LNCaP clone FGC (cell line): ENCODE measurements at regions not wholly inside any gene's neighbourhood (a gene's known extent, or its start where the extent isn't known, plus 50 kb on each side); places are given as distances from the start of the nearest gene placed in this dataset.
A peak's percentile ranks its signal among the peaks of the same experiment; 100 is the strongest.

Experiments
- DNase-seq: peaks from one replicate; pipeline ENCODE4 v3.0.0-alpha.2; 2011; ENCODE audit warnings: low read depth
- H3K4me3 ChIP-seq: 2 replicates; pipeline ENCODE4 v1.5.1; 2011; ENCODE audit warnings: mild to moderate bottlenecking, low read depth, low read length, control low read depth
- CTCF ChIP-seq: IDR thresholded peaks from 2 replicates; pipeline ENCODE4 v1.5.1; 2012; ENCODE audit warnings: mild to moderate bottlenecking; ENCODE audit not compliant: control insufficient read depth, insufficient read depth; ENCODE audit errors: extremely low read depth

- TF ChIP-seq CTCF = no peak
- H3K4me3 ChIP-seq = no peak overlapping the region
- no peak for DNase-seq
Observed at GRCh38 chr21:17139696-17140095, 373.1 kb upstream of the CXADR start.

GRCh38 chr21:17146426-17146825 lies 366.4 kb upstream of the CXADR start:
- peak; percentile 58 for TF ChIP-seq CTCF

GRCh38 chr21:17159697-17160096 lies 353.1 kb upstream of the CXADR start:
- no peak for TF ChIP-seq CTCF
- no peak for DNase-seq
- H3K4me3 ChIP-seq = no peak overlapping the region

More at GRCh38 chr21:17146426-17146825, 366.4 kb upstream of the CXADR start:
- peak; percentile 8 for DNase-seq
- H3K4me3 ChIP-seq = no peak overlapping the region

- no peak for TF ChIP-seq CTCF
- H3K4me3 ChIP-seq = no peak overlapping the region
- no peak for DNase-seq
Observed at GRCh38 chr21:17185674-17186073, 327.2 kb upstream of the CXADR start.

GRCh38 chr21:17189963-17190362 lies 322.9 kb upstream of the CXADR start:
- no peak overlapping the region for H3K4me3 ChIP-seq
- no peak for TF ChIP-seq CTCF
- DNase-seq = no peak

- no peak overlapping the region for H3K4me3 ChIP-seq
- no peak for TF ChIP-seq CTCF
Observed at GRCh38 chr21:17191346-17191993, 321.4 kb upstream of the CXADR start.

GRCh38 chr21:17195351-17195750 lies 317.5 kb upstream of the CXADR start:
- no peak for TF ChIP-seq CTCF
- H3K4me3 ChIP-seq = no peak overlapping the region
- DNase-seq = no peak

More at GRCh38 chr21:17191346-17191993, 321.4 kb upstream of the CXADR start:
- DNase-seq = no peak
